Posterior cingulate gyrus (tissue), 11 donors: ENCODE measurements at regions not wholly inside any gene's neighbourhood (a gene's known extent, or its start where the extent isn't known, plus 50 kb on each side); places are given as distances from the start of the nearest gene placed in this dataset.
"Not testable (repeated sequence)": the region's sequence is repeated elsewhere in the genome, so short reads cannot be mapped to it uniquely, and the experiment has no call there.

Experiments used
- DNase-seq, 10 donors: peaks; one replicate each; pipeline versions ENCODE4 v3.0.0 to v3.0.0-alpha.2; 2020 to 2021; ENCODE audit warnings: mixed read lengths in 3 of 10
- intact Hi-C: fragments of 100-400 bp; cut with DNase I; formaldehyde crosslinking; loops from one replicate; pipeline ENCODE4 v1.15.1; 2023

- intact Hi-C loops, DNase-seq: not testable (repeated sequence)
Observed at GRCh38 chr16:75833385-75833784, 107.1 kb upstream of the CPHXL start.

- intact Hi-C loops = no loop called here
- no peak for DNase-seq
Observed at GRCh38 chr16:75836347-75837010, 110.2 kb upstream of the CPHXL start.

GRCh38 chr16:75837264-75837663 is 111.0 kb upstream of the CPHXL start:
- intact Hi-C loops = no loop called here
- DNase-seq = no peak

- intact Hi-C loops = no loop called here
- no peak for DNase-seq
Observed at GRCh38 chr16:75837681-75838080, 111.4 kb upstream of the CPHXL start.

- intact Hi-C loops = no loop called here
- no peak for DNase-seq
Observed at GRCh38 chr16:75841517-75841916, 115.2 kb upstream of the CPHXL start.

GRCh38 chr16:75847172-75847571 is 120.9 kb upstream of the CPHXL start:
- intact Hi-C loops = no loop called here
- no peak for DNase-seq

- intact Hi-C loops = loop anchor here (10.0 kb wide), 1 partner anchor 421 kb away; the partner anchor contains the start of gene CNTNAP4
- no peak for DNase-seq
Observed at GRCh38 chr16:75854152-75854551, 127.9 kb upstream of the CPHXL start.

- peak; percentile 59 to 96 (median 74) for DNase-seq
- intact Hi-C loops = no loop called here
Observed at GRCh38 chr16:75860326-75861053, 134.2 kb upstream of the CPHXL start.

- intact Hi-C loops = no loop called here
- no peak for DNase-seq
Observed at GRCh38 chr16:75861311-75862097, 135.2 kb upstream of the CPHXL start.

GRCh38 chr16:75862098-75862386 is 135.8 kb upstream of the CPHXL start:
- intact Hi-C loops = no loop called here
- DNase-seq = peak in 2 of 10 donors; percentile 62 to 81

GRCh38 chr16:75864243-75864642 is 138.0 kb upstream of the CPHXL start:
- DNase-seq = no peak
- intact Hi-C loops = no loop called here

- no peak for DNase-seq
- intact Hi-C loops = no loop called here
Observed at GRCh38 chr16:75865736-75866135, 139.4 kb upstream of the CPHXL start.

GRCh38 chr16:75868636-75869632 is 142.6 kb upstream of the CPHXL start:
- DNase-seq = peak in 1 of 10 donors; percentile 78
- intact Hi-C loops = no loop called here

GRCh38 chr16:75881280-75881679 is 155.0 kb upstream of the CPHXL start:
- DNase-seq, intact Hi-C loops: not testable (repeated sequence)

- DNase-seq = no peak
- intact Hi-C loops = no loop called here
Observed at GRCh38 chr16:75899163-75899562, 172.9 kb upstream of the CPHXL start.

- DNase-seq = no peak
- intact Hi-C loops = no loop called here
Observed at GRCh38 chr16:75908331-75909117, 182.2 kb upstream of the CPHXL start.

- no peak for DNase-seq
Observed at GRCh38 chr16:75909746-75910145, 183.5 kb upstream of the CPHXL start.

GRCh38 chr16:75911896-75912295 is 185.6 kb upstream of the CPHXL start:
- DNase-seq = no peak
- intact Hi-C loops = no loop called here

More at GRCh38 chr16:75909746-75910145, 183.5 kb upstream of the CPHXL start:
- intact Hi-C loops = no loop called here

GRCh38 chr16:75913958-75914357 is 187.7 kb upstream of the CPHXL start:
- intact Hi-C loops = no loop called here

More at GRCh38 chr16:75913958-75914357, 187.7 kb upstream of the CPHXL start:
- DNase-seq = no peak
